GM23338 (cell line): ENCODE measurements at regions not wholly inside any gene's neighbourhood (a gene's known extent, or its start where the extent isn't known, plus 50 kb on each side); places are given as distances from the start of the nearest gene placed in this dataset.

Experiments used
- ATAC-seq: fragments of 200-7000 bp; cut with Tn5 transposase; 3 replicates; pipeline ENCODE4 v1.9.1; 2020
- DNase-seq: peaks from one replicate; pipeline ENCODE4 v3.0.0-alpha.2; 2015; ENCODE audit warnings: low spot score
- H2AFZ ChIP-seq: fragments of 200-600 bp; sonication (generic); 2 replicates; pipeline ENCODE4 v1.8.0; 2016; ENCODE audit warnings: antibody characterized with exemption, mild to moderate bottlenecking, moderate library complexity
- H3F3A ChIP-seq: fragments of 200-600 bp; sonication (generic); replicated peaks from 2 replicates; pipeline ENCODE4 v1.8.0; 2017; ENCODE audit warnings: antibody characterized with exemption, mixed run types, low read depth
- H3K27ac ChIP-seq: fragments of 200-600 bp; sonication (generic); 2 replicates; pipeline ENCODE4 v1.6.1; 2016; ENCODE audit warnings: low read depth
- H3K27me3 ChIP-seq: fragments of 200-600 bp; sonication (generic); 2 replicates; pipeline ENCODE4 v1.8.0; 2016; ENCODE audit warnings: mild to moderate bottlenecking, mixed run types, moderate library complexity; ENCODE audit not compliant: insufficient read depth
- H3K36me3 ChIP-seq: fragments of 200-600 bp; sonication (generic); 2 replicates; pipeline ENCODE4 v1.8.0; 2016; ENCODE audit warnings: mild to moderate bottlenecking; ENCODE audit not compliant: insufficient read depth
- H3K4me1 ChIP-seq: fragments of 200-600 bp; sonication (generic); 2 replicates; pipeline ENCODE4 v1.8.0; 2016; ENCODE audit warnings: mild to moderate bottlenecking, moderate library complexity; ENCODE audit not compliant: insufficient read depth
- H3K4me2 ChIP-seq: fragments of 200-600 bp; sonication (generic); 2 replicates; pipeline ENCODE4 v1.7.1; 2017; ENCODE audit warnings: mixed run types
- H3K4me3 ChIP-seq: fragments of 200-600 bp; sonication (generic); 2 replicates; pipeline ENCODE4 v1.6.1; 2016; ENCODE audit warnings: mixed run types
- H3K79me2 ChIP-seq: fragments of 200-600 bp; sonication (generic); replicated peaks from 2 replicates; pipeline ENCODE4 v1.8.0; 2017; ENCODE audit warnings: mild to moderate bottlenecking; ENCODE audit not compliant: insufficient read depth
- H3K9me2 ChIP-seq: fragments of 200-600 bp; sonication (generic); 2 replicates; pipeline ENCODE4 v1.8.0; 2017; ENCODE audit not compliant: insufficient read depth
- H4K20me1 ChIP-seq: fragments of 200-600 bp; sonication (generic); replicated peaks from 2 replicates; pipeline ENCODE4 v1.8.0; 2017; ENCODE audit warnings: mild to moderate bottlenecking; ENCODE audit not compliant: insufficient read depth
- H3K27ac Mint-ChIP-seq: 2 replicates; pipeline ENCODE4 v1.8.0; 2020; ENCODE audit warnings: inconsistent platforms, mild to moderate bottlenecking, moderate library complexity, mixed read lengths
- H3K27me3 Mint-ChIP-seq: 3 replicates; pipeline ENCODE4 v1.8.0; 2022; ENCODE audit warnings: low read depth, mild to moderate bottlenecking, moderate library complexity, mixed read lengths, inconsistent platforms; ENCODE audit not compliant: insufficient read depth, poor library complexity
- H3K36me3 Mint-ChIP-seq: 3 replicates; pipeline ENCODE4 v1.8.0; 2021; ENCODE audit warnings: low read depth, mild to moderate bottlenecking, inconsistent platforms, moderate library complexity, mixed read lengths
- H3K4me1 Mint-ChIP-seq: 3 replicates; pipeline ENCODE4 v1.8.0; 2020; ENCODE audit warnings: mild to moderate bottlenecking, inconsistent platforms, mixed read lengths
- H3K4me3 Mint-ChIP-seq: 3 replicates; pipeline ENCODE4 v1.8.0; 2021; ENCODE audit warnings: moderate library complexity, mild to moderate bottlenecking, inconsistent platforms, mixed read lengths
- H3K9me3 Mint-ChIP-seq: 3 replicates; pipeline ENCODE4 v1.8.0; 2020; ENCODE audit warnings: moderate library complexity, mild to moderate bottlenecking, inconsistent platforms, mixed read lengths
- CTCF ChIP-seq, 2 experiments: fragments of 200-600 bp in 1 of 2; sonication (generic) in 1 of 2; conservative IDR thresholded peaks; 2 replicates each; pipeline versions ENCODE4 v1.5.1 to v1.6.1; 2016 to 2017; ENCODE audit warnings: antibody characterized with exemption in 2 of 2, low read depth in 2 of 2, mild to moderate bottlenecking in 2 of 2, moderate library complexity in 1 of 2
- ETS1 ChIP-seq: IDR thresholded peaks from 2 replicates; pipeline ENCODE4 v1.6.1; 2016; ENCODE audit warnings: antibody characterized with exemption
- EZH2phosphoT487 ChIP-seq: fragments of 200-600 bp; sonication (generic); IDR thresholded peaks from one replicate; pipeline ENCODE4 v1.8.1; 2018; ENCODE audit warnings: antibody characterized with exemption; ENCODE audit not compliant: unreplicated experiment
- JUNB ChIP-seq: IDR thresholded peaks from one replicate; pipeline ENCODE4 v1.6.1; 2016; ENCODE audit warnings: antibody characterized with exemption; ENCODE audit not compliant: unreplicated experiment
- ZNF114 ChIP-seq: fragments of 250-450 bp; sonication (Bioruptor Pico); IDR thresholded peaks from 2 replicates; pipeline ENCODE4 v1.5.0; 2020; ENCODE audit warnings: mild to moderate bottlenecking, moderate library complexity
- ZNF331 ChIP-seq: fragments of 250-450 bp; sonication (Bioruptor Pico); IDR thresholded peaks from 2 replicates; pipeline ENCODE4 v1.5.0; 2020; ENCODE audit warnings: low read depth, mild to moderate bottlenecking, moderate library complexity
- ZNF462 ChIP-seq: fragments of 250-450 bp; sonication (Bioruptor Pico); IDR thresholded peaks from 2 replicates; pipeline ENCODE4 v1.5.0; 2020; ENCODE audit warnings: mild to moderate bottlenecking, moderate library complexity

- TF ChIP-seq ZNF462 (CRISPR knock-in tag) (no peak), ZNF331 (CRISPR knock-in tag) (no peak), ETS1 (no peak)
These were observed 110.1 kb downstream of the IYD start (continued) for GRCh38 chr6:150478656-150479545.

- no peaks in the 10 kb centered on the region for H4K20me1 ChIP-seq
- Mint-ChIP-seq H3K36me3 (no peaks in the 10 kb centered on the region; the same call in 2 of the 3 replicates), H3K9me3 (0 out of 3 replicates have a peak, but pooled peaks cover 3% of the 10 kb centered on the region), H3K27me3 (no peaks in the 10 kb centered on the region), H3K4me1 (peaks cover 16% of the 10 kb centered on the region), H3K4me3 (no peak overlapping the region), H3K27ac (no peak overlapping the region)
- no peaks in the 10 kb centered on the region for H3F3A ChIP-seq
- H3K4me3 ChIP-seq: no peak overlapping the region
- TF ChIP-seq ETS1: no peak
- TF ChIP-seq ZNF114 (CRISPR knock-in tag): no peak
- TF ChIP-seq EZH2phosphoT487: no peak
- TF ChIP-seq CTCF (conservative IDR thresholded peaks at IDR 0.05; ENCODE audit: low read depth in 2 of 2): no peak
- TF ChIP-seq JUNB: no peak
- H3K27ac ChIP-seq: no peak overlapping the region
- H3K27me3 ChIP-seq: no peaks in the 10 kb centered on the region
- H2AFZ ChIP-seq: no peak overlapping the region
- no peak overlapping the region for H3K4me2 ChIP-seq
- no peaks in the 10 kb centered on the region for H3K79me2 ChIP-seq
- H3K9me2 ChIP-seq: no peaks in the 10 kb centered on the region
- DNase-seq (no peak), ATAC-seq (no peak)
- peaks cover 9% of the 10 kb centered on the region for H3K4me1 ChIP-seq
- H3K36me3 ChIP-seq: no peaks in the 10 kb centered on the region
These were observed 114.1 kb downstream of the IYD start for GRCh38 chr6:150482883-150483409.
